HUDEP-2 (cell line): ENCODE measurements at regions not wholly inside any gene's neighbourhood (a gene's known extent, or its start where the extent isn't known, plus 50 kb on each side); places are given as distances from the start of the nearest gene placed in this dataset.

Source experiments
- DNase-seq, 76 experiments: peaks; one replicate each; lab custom pipeline; 2025; ENCODE audit not compliant: unreplicated experiment in 76 of 76; lab: John Stamatoyannopoulos, UW

GRCh38 chr5:133718457-133718856, 106.1 kb upstream of the FSTL4 start:
- no peak for DNase-seq

DNA sequence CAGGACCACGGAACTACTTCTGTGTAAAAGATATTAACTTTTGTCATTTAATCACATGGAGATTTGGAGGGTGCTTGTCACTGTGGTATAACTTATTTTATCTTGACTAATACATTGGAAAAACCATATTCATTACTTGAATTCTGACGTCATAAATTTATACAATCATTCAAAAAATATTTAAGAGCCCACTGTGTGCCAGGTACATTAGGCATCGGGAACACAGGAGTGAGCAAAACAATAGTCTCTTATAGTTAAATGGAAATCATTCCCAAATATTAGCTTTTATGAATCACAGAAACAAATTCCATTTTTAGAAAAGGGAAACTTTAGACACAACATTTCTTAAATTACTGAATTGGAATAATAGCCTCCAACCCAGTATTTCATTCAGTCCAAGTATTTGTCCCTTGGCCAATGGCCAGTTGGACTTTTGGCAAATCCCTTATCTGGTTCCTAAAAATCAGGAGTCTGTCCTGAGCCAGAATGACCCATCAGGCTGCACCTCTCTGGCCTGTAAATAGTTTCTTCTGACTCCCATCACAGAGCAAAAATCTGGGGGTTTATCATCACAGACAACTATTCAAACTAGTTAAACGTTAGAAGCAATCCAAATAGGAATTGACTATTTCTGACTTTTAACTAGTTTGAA, 104.3 kb upstream of the FSTL4 start:
- no peak for DNase-seq

DNA sequence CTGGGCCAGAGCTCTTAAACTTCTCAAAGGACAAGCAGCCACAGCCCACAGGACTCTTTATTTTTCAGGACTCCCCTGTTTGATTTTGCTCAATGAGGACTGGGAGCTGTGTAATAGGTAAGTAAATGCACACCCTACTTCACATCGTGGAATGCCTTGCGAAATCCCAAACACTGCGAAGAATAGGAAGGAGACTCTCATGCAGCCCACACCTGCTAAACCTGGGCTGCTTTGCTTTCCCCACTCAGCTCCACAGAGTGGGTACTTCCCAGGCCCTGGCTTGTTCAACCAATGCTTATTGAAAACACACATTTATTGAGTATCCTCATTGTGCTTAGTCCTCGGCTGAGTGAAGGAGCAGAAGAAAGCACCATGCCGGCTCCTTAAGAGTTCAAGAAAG, 103.3 kb upstream of the FSTL4 start:
- DNase-seq: no peak

DNA sequence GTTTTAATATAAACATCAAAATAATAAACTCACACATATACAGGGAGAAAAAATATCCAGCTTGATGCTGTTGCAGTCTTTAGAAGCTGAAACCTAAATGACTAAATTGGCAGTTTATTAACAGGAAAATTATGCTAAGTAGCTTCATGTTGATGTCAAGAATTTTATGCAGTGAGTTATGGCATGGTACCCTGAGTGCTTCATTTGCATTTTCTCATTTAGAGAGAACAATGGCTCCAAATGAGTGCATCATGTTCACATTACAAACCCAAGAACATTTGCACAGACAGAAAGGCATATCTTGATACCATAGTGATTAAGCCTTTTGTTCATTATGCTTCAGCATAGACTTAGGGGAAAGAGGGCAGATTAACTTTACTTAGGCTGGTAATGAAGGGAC, 102.9 kb upstream of the FSTL4 start:
- no peak for DNase-seq

- peak in 9 of 76 experiments; percentile 6 to 49 (median 9) for DNase-seq
Observed at GRCh38 chr5:133714161-133714915, 102.0 kb upstream of the FSTL4 start.

DNA sequence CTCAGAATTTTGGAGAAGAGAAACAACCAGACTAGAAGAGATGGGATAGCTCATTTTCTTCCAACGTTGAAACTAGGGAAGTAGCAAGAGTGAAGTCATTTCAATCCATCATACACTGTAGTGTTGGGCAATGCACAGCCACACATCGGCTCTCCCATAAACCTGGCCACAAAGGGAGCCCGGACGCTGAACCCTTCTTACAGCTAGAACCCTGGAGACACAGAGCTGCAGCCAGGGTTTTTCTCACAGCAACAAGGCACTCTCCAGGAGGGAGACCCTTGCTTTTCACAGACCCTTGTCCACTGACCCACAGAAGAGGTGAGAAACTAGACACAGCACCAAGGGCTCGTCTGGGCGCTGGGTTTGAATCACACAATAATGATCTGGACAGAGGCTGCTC, 101.4 kb upstream of the FSTL4 start:
- DNase-seq: no peak

GRCh38 chr5:133713209-133713608, 100.9 kb upstream of the FSTL4 start:
- DNase-seq: no peak

- DNase-seq: no peak
Observed at GRCh38 chr5:133712562-133712961, 100.2 kb upstream of the FSTL4 start.

DNA sequence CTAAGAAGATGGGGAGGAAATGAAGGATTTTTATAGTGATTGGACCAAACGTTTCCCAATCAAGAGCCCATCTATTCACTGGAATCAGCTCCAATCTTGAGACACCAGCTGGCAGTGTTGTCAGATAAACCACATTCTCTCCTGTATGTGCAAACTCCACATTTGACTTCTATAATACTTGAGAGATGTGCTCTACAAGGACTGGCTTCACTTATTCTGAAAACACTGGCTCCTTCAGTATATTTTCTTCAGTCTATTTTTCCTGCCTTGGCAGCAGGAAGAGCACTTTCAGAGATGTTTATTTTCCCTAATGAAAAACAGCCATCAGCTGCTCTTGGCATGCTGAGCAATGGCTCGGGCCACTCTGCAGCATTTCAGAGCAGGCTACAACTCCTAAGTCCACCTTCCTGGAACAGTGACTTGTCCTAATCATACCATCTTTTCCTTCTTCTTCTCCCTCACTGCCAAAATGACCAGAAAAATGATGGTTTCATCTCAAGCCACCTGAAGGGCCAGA, 96.9 kb upstream of the FSTL4 start:
- DNase-seq: peak in 1 of 76 experiments; percentile 1

- no peak for DNase-seq
Observed at GRCh38 chr5:133708331-133708850, 96.0 kb upstream of the FSTL4 start.

DNA sequence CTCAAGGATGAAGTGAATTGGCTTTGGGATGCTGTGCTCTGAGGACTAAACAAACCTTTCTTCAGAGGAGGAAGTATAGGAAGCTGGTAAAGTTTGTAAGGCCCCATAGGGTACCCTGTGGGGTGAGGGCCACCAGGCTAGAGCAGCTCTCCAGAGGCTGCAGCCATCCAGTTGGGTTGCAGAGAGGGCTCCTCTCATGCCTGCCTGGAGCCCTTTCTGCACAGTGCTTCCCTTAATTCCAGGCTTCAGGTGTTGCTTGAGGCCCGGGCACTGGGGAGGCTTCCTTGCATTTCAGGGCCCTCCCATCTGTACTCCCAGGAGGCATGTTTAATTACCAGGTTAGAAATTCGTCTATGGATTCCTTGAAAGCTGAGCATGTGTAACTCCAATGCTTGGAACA, 95.3 kb upstream of the FSTL4 start:
- DNase-seq: no peak

DNA sequence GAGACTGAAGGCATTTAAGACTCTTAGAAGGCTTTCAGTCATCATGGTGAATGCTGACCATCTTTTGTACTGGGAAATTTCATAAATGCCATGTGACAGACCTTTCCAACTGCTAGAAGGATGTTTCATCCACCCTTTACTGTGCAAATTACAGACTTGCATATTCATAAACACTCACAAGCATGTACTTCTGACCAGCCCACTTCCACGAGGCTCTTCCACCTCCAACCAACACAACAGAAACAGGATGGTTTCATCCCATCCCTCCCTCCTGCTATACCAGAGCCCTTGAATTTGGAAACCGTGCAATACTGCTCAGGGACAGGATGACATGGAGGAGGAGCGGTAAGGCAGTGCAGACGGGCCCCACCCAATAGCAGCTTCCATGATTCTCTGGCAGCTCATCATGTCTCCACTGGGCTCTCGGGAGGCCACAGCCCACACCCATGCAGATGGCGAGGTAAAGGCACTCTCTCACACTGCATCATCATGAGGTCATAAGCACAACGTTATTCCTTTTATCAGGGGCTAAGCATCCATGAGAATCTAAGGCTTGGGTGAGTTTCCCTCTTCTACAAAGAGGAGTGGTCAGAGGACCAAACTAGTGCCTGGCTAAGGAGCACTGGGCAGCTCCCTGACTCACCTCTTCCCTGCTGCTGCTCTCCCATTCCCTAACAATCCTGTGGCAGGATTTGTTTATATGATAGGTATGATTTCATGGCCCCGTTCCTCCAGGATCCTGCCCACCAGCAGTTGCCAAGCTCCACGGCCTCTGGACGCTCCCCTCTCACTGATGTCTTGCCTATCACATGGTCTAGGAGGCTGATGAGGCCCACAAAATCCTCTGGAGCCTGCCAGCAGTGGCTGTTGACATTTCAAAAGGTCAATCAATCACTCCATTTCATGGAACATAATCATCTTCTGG, 94.4 kb upstream of the FSTL4 start:
- no peak for DNase-seq

- no peak for DNase-seq
Observed at GRCh38 chr5:133705331-133705730, 93.0 kb upstream of the FSTL4 start.

GRCh38 chr5:133704411-133704810, 92.1 kb upstream of the FSTL4 start:
- no peak for DNase-seq

DNA sequence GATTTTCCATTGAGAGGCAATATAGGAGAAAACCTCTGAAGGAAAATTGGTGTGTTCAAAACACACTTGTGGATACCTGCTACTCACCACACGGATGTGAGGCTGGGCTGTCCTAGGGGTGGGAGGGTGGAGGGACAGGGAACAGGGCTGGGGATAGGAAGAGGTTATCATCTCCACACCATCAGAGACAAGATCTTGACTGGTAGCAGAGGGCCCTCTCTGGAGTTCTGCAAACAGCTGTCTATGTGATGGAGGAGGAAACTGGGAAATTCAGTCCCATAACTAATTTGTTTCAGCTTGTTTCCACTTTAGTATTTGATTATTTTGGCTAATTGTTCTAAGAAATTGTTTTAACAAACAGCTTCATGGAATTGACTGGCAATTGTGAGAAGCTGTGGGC, 91.6 kb upstream of the FSTL4 start:
- no peak for DNase-seq

DNA sequence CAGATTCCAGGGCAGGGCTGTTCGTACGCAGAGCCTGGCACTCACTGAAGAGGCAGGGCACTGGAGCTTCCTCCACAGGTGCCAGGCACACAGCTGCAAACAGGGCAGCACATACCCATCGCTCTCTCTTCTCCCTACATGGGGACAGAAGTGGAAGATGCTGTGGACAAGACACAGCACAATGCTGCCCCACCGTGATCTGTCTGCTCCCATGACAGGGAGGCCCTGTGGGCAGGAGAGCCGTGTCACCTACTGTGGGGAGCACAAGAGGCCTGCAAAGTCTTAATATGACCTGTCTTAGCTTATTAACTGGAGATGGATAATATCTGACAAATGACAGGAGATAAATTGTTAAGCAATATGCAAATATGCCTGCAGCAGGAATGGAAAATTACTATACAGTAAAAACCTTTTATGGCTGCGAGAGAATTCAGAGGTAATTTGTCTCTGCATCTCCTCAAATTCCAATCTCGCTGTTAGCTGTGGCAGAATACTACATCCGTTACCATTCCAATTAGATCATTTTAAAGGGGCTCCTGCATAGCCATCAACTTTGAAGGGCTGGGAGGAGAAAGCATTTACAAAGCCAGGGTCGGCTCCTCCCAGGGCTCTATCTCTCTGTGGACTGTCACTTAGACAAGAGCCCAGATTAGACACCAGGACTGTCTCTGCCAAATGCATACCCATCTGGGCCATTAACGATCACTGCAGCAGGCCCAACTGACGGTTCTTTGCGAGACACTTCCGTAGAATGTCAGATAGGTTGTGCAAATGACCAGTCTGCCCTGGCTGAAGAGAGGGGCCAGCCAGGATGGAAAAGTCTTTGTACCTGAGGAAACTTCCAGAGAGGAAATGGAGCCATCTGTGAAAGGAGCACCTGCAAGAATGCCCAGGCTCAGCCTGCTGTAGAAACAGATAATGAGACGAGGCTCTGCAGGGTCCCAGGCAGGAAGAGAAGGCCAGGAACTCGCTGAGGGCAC, 90.7 kb upstream of the FSTL4 start:
- DNase-seq: no peak

- no peak for DNase-seq
Observed at GRCh38 chr5:133701871-133702270, 89.5 kb upstream of the FSTL4 start.

GRCh38 chr5:133700251-133700650, 87.9 kb upstream of the FSTL4 start:
- DNase-seq: no peak

- DNase-seq: no peak
Observed at GRCh38 chr5:133698646-133699526, 86.5 kb upstream of the FSTL4 start.
